NOMO-1 (cell line): ENCODE measurements at regions not wholly inside any gene's neighbourhood (a gene's known extent, or its start where the extent isn't known, plus 50 kb on each side); places are given as distances from the start of the nearest gene placed in this dataset.

Experiments used
- DNase-seq, 2 experiments: peaks; one replicate each; lab custom pipeline; 2025; ENCODE audit not compliant: unreplicated experiment in 2 of 2; lab: John Stamatoyannopoulos, UW

DNA sequence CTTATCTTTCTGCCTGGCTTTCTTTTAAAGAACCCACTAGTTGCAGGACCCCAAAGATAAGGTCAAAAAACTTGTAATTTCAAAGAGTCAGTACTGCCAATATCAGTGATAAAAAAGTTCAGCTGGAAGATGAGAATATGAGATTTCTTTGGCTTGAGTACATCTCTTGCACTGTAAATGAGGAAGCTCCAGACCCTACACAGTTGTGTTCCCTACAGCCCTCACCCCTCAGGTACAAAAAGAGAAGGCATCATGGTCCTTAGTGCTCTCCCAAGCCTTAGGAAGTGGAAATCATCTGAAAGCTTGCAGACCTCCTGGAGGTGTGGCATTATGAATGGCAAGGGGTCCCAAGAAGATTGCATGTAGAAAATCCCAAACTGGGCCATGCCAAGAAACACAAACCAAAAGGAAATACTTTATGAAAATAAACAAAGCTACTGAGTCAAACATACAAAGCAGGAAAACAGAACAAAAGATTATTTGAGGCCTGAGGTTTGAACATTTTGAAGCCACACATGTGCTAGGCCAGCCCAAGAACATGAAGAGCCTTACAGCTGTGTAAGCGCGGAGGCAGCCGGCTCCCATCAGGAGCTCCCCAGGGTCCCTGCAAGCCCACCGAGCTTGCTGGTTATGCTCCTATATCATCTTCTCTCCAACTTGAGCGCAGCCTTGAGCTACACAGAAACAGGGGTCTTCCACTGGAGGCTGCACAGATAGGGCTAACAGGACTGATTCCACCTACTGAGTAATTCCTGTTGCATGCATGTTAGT lies 217.0 kb downstream of the OSR1 start:
- no peak for DNase-seq

GRCh38 chr2:19140463-19141208 lies 217.8 kb downstream of the OSR1 start:
- DNase-seq: no peak

DNA sequence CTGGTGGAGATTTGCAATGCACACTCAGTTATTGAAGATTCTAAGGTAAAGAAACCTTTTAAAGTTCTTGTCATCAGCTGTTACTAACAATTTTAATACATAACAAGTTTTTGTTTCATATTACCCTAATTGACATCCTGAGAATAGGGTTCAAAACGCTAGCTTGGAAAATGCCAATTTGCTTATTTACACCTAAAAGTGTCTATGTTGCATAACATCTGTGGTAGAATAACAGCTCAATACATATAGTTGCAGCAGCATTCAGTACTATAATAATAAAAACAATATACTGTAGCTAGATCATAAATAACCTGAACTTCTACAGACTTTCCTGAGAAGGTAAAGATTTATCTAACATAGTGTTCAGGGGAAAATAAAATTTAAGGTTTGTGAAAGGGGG lies 219.0 kb downstream of the OSR1 start:
- no peak for DNase-seq

DNA sequence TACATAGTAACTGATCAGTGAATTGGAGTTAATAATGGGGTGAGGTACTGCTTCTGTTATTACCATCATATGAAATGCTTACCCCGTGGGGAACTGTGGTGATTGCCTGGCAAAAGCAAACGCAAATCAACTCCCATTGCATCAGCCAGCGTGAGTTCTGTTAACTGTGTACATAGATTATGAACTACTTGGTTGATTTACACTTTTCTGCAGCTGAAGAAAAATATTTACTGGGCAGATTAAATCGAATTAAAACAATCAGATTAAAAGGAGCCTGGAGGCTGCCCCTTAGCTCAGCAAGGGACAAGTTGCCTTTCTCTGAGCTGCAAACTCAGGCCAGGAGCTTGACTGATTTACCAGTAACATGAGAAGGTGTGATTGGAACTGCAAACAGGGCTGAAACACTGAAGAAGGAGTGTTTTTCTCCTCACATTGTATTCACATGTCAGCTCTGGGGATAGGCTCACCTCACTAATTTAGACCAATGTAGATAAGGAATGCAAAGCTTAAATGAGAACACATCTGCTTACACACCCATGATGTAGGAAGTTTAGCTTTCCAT lies 220.1 kb downstream of the OSR1 start:
- DNase-seq: no peak

- DNase-seq: no peak
These were observed 221.0 kb downstream of the OSR1 start for GRCh38 chr2:19137433-19137832.

- DNase-seq: no peak
These were observed 225.5 kb downstream of the OSR1 start for GRCh38 chr2:19132967-19133366.

GRCh38 chr2:19131871-19132270 lies 226.6 kb downstream of the OSR1 start:
- DNase-seq: no peak

- DNase-seq: no peak
These were observed 230.3 kb downstream of the OSR1 start for GRCh38 chr2:19128148-19128547.

- DNase-seq: no peak
These were observed 230.8 kb downstream of the OSR1 start for GRCh38 chr2:19127616-19128015.

- DNase-seq: no peak
These were observed 232.3 kb downstream of the OSR1 start for GRCh38 chr2:19125901-19126680.

DNA sequence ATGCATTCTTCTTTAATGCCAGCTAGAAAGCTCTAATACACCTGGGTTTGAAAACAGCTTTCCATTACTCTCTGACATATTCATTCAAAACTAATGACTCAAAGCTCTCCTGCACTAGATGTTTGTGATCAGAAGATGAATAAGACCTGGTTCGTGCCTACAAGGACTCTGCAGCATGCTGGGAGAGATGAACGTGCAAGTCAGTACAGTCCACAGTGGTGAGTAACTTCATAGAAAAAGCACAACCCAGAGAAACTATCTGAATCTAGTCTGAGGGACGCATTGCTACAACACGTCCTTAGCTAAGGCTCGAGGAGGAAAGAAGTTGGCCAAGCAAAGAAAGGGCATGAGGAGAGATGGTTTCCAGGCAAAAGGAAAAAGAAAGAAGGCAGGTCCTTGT lies 234.3 kb downstream of the OSR1 start:
- no peak for DNase-seq

DNA sequence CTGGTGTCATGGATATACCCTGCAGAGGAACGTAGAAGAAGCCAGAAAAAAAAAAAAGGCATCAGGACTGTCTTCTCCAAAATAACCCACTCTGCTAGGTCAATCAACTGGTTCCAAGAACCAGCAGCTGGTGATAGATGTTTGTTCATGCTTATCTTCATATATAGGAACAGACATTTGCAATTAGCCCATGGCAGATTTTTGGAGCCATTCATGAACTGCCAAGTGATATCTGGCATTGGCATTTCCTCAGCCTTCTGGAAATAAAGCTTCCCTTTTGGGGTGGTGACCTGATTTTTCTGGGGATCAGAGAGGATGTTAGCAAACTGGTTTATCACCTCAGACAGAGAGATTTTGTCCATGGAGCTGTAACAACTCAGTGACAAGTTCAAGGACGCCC lies 234.9 kb downstream of the OSR1 start:
- no peak for DNase-seq

- no peak for DNase-seq
These were observed 236.2 kb downstream of the OSR1 start for GRCh38 chr2:19122220-19122619.

- no peak for DNase-seq
These were observed 237.3 kb downstream of the OSR1 start for GRCh38 chr2:19120941-19121750.

- DNase-seq: no peak
These were observed 238.2 kb downstream of the OSR1 start for GRCh38 chr2:19120181-19120580.

GRCh38 chr2:19119326-19120001 lies 239.0 kb downstream of the OSR1 start:
- DNase-seq: no peak

DNA sequence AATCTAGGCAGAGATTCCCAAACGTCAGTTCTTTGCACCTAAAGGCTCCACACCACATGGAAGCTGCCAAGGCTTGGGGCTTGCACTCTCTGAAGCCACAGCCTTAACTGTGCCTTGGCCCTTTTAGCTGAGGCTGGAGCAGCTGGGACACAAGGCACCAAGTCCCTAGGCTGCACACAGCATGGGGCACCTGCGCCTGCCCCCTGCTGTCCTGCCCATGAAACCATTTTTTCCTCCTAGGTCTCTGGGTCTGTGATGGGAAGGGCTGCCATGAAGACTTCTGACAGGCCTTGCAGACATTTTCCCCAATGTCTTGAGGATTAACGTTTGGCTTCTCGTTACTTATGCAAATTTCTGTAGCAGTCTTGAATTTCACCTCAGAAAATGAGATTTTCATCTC lies 241.5 kb downstream of the OSR1 start:
- no peak for DNase-seq

- DNase-seq: no peak
These were observed 243.6 kb downstream of the OSR1 start for GRCh38 chr2:19114754-19115231.

- DNase-seq: no peak
These were observed 244.3 kb downstream of the OSR1 start for GRCh38 chr2:19114126-19114525.

DNA sequence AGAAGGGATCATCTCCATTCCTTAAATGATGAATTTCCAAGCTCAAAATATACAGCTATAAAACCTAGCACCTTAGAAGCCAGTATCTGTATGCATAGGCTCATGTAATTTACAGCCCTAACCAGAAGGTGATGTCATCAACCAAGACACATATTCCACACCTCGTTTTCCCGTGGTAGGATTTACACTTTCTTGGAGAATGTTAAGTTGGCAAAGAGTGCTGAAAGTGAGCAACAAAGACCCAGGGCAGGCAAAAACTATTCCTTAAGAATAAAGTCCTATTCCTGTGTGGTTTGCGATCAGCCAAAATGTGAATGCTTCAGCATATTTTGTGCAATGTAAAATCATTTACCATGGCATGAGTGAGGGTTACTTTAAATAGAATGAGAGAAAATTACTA lies 247.1 kb downstream of the OSR1 start:
- DNase-seq: no peak
